Motor neuron (in vitro differentiated cells): ENCODE measurements at regions not wholly inside any gene's neighbourhood (a gene's known extent, or its start where the extent isn't known, plus 50 kb on each side); places are given as distances from the start of the nearest gene placed in this dataset.
"Not testable (repeated sequence)": the region's sequence is repeated elsewhere in the genome, so short reads cannot be mapped to it uniquely, and the experiment has no call there.

ENCODE experiments used
- ATAC-seq, 8 experiments: fragments of 200-7000 bp; cut with Tn5 transposase; replicated peaks in 6 of 8; 2 replicates each; pipeline ENCODE4 v1.8.0; 2021; ENCODE audit warnings: mild to moderate bottlenecking in 8 of 8, moderate library complexity in 8 of 8
- H3K27ac ChIP-seq, 2 donors: fragments of 250-450 bp; sonication (Bioruptor Pico); 2 replicates each; pipeline ENCODE4 v1.9.0; 2021; ENCODE audit warnings: antibody characterized with exemption in 2 of 2, mild to moderate bottlenecking in 2 of 2, moderate library complexity in 1 of 2
- H3K4me1 ChIP-seq, 2 donors: fragments of 250-450 bp; sonication (Bioruptor Pico); replicated peaks in 1 of 2; 2 replicates each; pipeline ENCODE4 v1.6.1; 2021; ENCODE audit warnings: antibody characterized with exemption in 2 of 2, mild to moderate bottlenecking in 2 of 2, moderate library complexity in 1 of 2
- H3K4me3 ChIP-seq, 5 donors: fragments of 250-450 bp; sonication (Bioruptor Pico); 2 replicates each; pipeline ENCODE4 v1.9.0; 2021; ENCODE audit warnings: antibody characterized with exemption in 5 of 5, mild to moderate bottlenecking in 5 of 5, moderate library complexity in 4 of 5
- WGBS, 10 experiments: fragments of 450-650 bp; shearing (Covaris generic); methylation state at CpG; one replicate each; pipeline ENCODE4 v1.0.0; 2022; 5-methylcytosine and 5-hydroxymethylcytosine counted together
- in situ Hi-C, 9 experiments: fragments of 400-800 bp; cut with MboI; loops; one replicate each; pipeline ENCODE4 v1.15.0; 2021; ENCODE audit warnings: low sequenced_read_pairs in 9 of 9, low pct_unique_long_range_greater_than_20kb in 2 of 9; ENCODE audit not compliant: unreplicated experiment in 9 of 9

DNA sequence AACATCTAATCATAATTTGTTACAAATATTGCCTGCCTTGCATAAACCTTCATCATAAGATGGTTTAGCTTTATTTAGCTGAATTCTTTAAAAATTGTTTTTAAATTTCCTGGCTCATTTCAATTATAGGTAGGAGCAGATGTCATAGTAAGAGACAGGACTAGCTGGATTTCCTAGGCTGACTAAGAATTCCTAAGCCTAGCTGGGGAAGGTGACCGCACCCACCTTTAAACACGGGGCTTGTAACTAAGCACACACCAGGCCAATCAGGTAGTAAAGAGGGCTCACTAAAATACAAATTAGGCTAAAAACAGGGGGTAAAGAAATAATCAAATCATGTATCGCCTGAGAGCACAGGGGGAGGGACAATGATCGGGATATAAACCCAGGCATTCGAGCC lies 96.6 kb upstream of the PRDM9 start:
- 36 to 95% (median 71%) methylated on average over 2 to 4 of the region's 5 CpGs; no CpG with 5 or more reads in 5 of the 10 experiments for WGBS, 10 experiments
- in situ Hi-C loops, H3K27ac ChIP-seq, H3K4me1 ChIP-seq, ATAC-seq, H3K4me3 ChIP-seq: not testable (repeated sequence)

DNA sequence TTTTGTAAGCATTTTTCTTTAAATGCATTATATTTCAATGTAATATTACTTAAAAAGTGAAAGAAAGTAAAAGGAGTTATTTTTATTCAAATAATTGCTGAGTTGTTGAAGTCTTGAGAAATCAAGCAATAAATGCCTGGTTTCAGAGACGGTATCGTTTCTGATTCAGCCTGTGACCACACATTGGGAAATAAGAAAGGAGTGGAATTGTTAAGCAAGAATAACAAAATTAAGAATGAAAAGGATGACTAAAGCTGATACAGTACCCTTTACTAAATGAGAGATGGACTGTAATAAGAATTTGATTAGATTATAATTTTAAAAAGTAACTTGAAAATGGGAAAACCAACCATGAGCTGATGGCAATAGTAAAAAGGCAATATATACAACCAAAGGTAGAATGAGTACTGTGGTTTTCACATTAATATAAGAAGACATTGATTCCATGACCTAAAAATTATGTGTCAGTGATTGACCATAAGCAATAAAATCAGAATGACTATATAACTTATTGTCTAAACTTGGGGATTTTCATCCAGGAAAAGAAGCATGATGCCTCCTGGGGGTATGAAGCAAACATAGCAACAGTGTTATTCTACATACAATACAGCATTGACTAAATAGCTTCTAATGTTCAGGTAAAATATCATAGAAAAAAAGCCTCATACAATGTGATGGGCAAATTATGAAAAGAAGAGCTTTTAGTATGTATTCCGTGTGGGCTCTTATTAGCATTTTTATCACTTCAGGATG lies 101.9 kb upstream of the PRDM9 start:
- WGBS, 10 experiments, result 6 to 100% (median 90%) methylated on average over 3 of the region's 3 CpGs
- H3K4me1 ChIP-seq, result no peaks in the 10 kb centered on the region
- ATAC-seq, result no peak

GRCh38 chr5:23402585-23402984 lies 104.8 kb upstream of the PRDM9 start:
- Histone ChIP-seq H3K4me3 (no peak overlapping the region), H3K4me1 (no peaks in the 10 kb centered on the region), H3K27ac (no peak overlapping the region)
- 0 to 100% (median 85%) methylated on average over 2 to 3 of the region's 3 CpGs for WGBS, 10 experiments
- no peak for ATAC-seq
- in situ Hi-C loops, result no loop called here

More for the DNA sequence above, 101.9 kb upstream of the PRDM9 start:
- in situ Hi-C loops, result no loop called here
- Histone ChIP-seq H3K4me3 (no peak overlapping the region), H3K27ac (no peak overlapping the region)

DNA sequence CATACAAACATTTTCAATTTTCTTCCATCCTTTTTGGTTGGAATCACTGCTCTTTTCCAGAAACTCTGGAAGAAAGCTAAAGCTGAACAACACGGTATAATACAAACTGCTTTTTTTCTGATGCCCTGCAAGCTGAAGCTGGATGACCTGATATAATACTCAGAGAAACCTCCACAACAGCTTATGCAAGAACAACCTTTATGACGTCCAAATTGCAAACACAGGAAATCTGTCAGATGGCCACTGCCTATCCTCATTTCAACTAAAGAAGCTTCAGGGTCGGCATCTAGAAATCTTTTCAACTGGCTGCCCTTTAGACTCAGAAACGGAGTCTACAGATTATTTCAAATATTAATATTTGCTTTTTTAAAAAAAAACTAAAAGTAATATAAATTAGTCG lies 106.5 kb upstream of the PRDM9 start:
- WGBS, 10 experiments, result 23 to 97% (median 89%) methylated on average over 2 to 5 of the region's 5 CpGs; no CpG with 5 or more reads in 1 of the 10 experiments
- Histone ChIP-seq H3K4me1 (no peaks in the 10 kb centered on the region), H3K27ac (no peak overlapping the region), H3K4me3 (no peak overlapping the region)
- no peak for ATAC-seq
- in situ Hi-C loops, result no loop called here

DNA sequence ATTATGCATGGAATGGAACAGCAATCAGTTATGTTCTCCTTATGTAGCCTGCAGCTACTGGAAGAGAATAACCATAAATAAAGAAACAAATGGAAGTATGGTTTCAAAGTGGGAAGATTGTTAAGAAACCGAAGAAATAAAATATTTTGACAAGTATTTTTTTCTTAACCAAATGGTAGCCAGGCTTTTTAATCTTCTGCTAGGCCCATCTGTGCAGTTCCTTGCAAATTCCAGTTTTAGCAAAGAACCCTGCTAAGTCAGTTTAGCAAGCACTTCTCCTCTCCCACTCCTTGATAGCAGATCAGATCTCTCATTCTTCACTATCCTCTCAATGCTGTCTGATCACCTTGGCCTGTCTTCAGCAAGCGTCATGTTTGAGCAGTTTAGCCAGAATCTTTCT lies 111.1 kb upstream of the PRDM9 start:
- 0 to 100% (median 83%) methylated on average over 1 to 2 of the region's 2 CpGs for WGBS, 10 experiments
- Histone ChIP-seq H3K27ac (no peak overlapping the region), H3K4me1 (no peaks in the 10 kb centered on the region), H3K4me3 (no peak overlapping the region)
- in situ Hi-C loops, result no loop called here
- no peak for ATAC-seq

DNA sequence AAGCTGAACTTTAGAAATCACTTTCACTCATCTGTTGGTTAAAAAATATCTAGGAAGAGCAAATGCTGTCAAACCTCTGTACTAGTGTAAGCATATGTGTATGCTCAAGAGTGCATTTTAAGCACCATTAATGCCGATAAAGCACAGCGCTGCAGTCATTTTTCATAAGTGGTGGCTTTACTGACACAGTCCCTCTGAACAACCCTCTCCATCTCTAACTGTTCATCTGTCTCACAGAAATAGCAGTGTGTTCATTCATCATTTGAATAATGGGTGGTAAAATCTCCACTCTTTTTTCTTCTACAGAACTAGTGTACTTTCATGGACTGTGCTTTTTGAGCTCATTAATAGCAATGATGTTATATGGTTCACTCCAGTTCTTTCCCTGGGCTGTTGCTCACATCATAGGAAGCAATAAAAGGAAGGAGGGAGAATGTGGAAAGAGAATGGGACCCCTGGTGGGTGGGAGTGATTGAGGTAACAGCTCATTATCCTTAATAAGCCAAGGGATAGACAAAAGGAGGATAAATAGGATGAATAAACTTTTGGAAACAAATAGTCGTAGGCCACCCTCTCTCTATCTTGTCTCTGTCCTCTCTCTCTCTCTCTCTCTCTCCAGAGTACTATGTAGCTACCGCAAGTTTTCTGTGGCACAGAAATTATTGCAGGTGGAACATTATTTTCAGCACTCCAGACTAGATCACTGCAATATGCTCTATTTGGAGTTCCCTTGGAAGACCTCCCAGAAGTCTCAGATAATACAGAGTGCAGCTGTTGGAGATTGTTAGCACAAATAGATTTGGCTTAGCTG lies 117.9 kb upstream of the PRDM9 start:
- Histone ChIP-seq H3K4me1 (peaks cover 0 to 12% of the 10 kb centered on the region in 2 donors), H3K27ac (no peak overlapping the region), H3K4me3 (no peak overlapping the region)
- in situ Hi-C loops, result no loop called here
- ATAC-seq, result peak in 5 of 8 experiments; percentile 60 to 98 (median 85)
- WGBS, 10 experiments, result 8 to 75% (median 43%) methylated on average over 1 to 4 of the region's 4 CpGs; no CpG with 5 or more reads in 2 of the 10 experiments

- ATAC-seq, result no peak
- WGBS, 10 experiments, result 0 to 100% (median 63%) methylated on average over 1 of the region's 1 CpG; no CpG with 5 or more reads in 3 of the 10 experiments
- Histone ChIP-seq H3K4me3 (no peak overlapping the region), H3K27ac (no peak overlapping the region), H3K4me1 (peaks cover 0 to 11% of the 10 kb centered on the region in 2 donors)
- in situ Hi-C loops, result no loop called here
These were observed 122.4 kb upstream of the PRDM9 start for GRCh38 chr5:23385036-23385435.

DNA sequence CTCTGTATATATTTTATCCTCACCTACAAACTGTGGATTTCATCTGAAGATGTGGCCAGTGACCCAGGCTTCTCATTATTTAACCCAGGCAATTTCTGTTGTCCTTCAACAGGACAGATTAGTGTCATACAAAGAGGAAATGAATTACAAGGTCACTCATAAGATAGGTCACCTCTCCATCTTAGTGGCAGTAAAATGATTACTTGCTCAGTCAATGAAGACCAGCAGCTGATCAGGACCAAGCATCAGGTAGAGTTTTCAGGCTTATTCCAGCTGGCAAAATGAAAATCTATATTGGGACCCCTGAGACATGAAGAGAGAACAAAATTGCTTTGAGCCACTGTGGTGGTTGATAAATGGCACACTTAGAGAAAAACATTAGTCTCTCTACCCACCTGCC lies 135.2 kb upstream of the PRDM9 start:
- Histone ChIP-seq H3K4me3 (no peak overlapping the region), H3K27ac (no peak overlapping the region), H3K4me1 (peaks cover 7 to 17% of the 10 kb centered on the region in 2 donors)
- peak in 5 of 8 experiments; percentile 55 to 91 (median 72) for ATAC-seq
- in situ Hi-C loops, result no loop called here

DNA sequence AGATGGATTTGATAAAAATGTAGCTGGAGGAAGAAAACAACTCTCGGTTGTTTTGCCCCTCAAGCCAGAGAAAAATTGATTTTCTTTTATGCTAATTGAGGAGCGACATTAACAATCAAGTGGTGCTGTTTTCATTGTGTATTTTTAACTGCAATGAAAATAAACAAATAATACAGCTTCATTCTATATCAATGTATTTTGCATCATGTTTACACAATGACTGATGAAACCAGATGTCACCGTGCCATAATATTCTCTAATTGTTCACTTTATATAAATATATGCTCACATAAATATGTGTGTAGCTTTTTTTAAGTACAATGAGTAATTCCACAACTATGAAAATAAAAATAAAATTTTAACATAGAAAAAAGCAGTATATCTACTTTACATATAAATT lies 139.0 kb upstream of the PRDM9 start:
- peaks cover 7 to 18% of the 10 kb centered on the region in 2 donors for H3K4me1 ChIP-seq
- no peak overlapping the region for H3K4me3 ChIP-seq
- no peak overlapping the region for H3K27ac ChIP-seq
- ATAC-seq, result no peak
- in situ Hi-C loops, result no loop called here
- WGBS, 10 experiments, result 0 to 86% (median 40%) methylated on average over 1 to 3 of the region's 3 CpGs; no CpG with 5 or more reads in 1 of the 10 experiments

DNA sequence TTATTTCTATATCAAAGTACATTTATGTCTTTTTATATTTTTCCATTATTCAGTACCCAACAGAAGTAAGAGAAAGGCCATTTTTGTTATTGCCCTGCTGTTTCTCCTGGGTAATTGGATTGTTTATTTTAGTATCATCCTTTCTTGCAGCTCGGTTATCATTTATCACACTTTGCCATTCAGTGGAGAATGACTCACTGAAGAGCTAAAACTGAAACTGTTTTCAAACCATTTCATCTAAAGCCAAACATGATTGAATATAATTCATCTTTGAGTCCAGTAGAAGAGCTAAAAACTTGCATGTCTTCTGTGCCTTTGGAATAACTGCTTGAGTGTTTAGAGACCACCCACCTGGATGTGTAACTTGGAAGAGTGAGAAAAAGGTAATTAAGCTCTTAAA lies 139.5 kb upstream of the PRDM9 start:
- ATAC-seq, result peak in 5 of 8 experiments; percentile 58 to 79 (median 70)
- H3K4me1 ChIP-seq, result peaks cover 7 to 18% of the 10 kb centered on the region in 2 donors
- 0 to 78% (median 38%) methylated on average over 1 of the region's 1 CpG; no CpG with 5 or more reads in 4 of the 10 experiments for WGBS, 10 experiments
- H3K27ac ChIP-seq, result no peak overlapping the region
- in situ Hi-C loops, result no loop called here
- H3K4me3 ChIP-seq, result no peak overlapping the region

DNA sequence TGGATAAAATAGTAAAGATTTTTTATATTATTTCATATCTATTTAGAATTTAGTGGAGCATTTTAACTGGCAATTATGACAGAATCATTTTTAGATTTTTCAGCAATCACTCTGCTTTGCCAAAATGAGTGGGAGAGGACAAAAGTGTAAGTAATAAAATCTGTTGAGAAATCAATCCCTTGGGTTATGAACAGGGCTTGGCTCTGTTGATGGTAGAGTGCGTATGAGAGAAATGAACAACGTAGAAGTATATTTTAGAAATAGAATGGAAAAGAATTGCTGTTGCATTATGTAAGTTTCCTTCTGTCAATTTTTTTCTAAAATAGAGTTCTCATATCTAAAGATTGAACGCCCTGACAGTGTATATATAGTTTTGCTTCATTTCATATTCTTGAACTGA lies 154.1 kb upstream of the PRDM9 start:
- in situ Hi-C loops, result no loop called here
- no peak for ATAC-seq
- Histone ChIP-seq H3K4me3 (no peak overlapping the region), H3K27ac (no peak overlapping the region), H3K4me1 (no peaks in the 10 kb centered on the region)
- WGBS, 10 experiments, result 0 to 100% (median 88%) methylated on average over 1 to 3 of the region's 3 CpGs; no CpG with 5 or more reads in 1 of the 10 experiments

- no peaks in the 10 kb centered on the region for H3K4me1 ChIP-seq
- in situ Hi-C loops, result no loop called here
- H3K27ac ChIP-seq, result no peak overlapping the region
- H3K4me3 ChIP-seq, result no peak overlapping the region
- WGBS, 10 experiments, result 0 to 89% (median 52%) methylated on average over 3 to 8 of the region's 8 CpGs
- ATAC-seq, result peak in 1 of 8 experiments; percentile 40
These were observed 155.0 kb upstream of the PRDM9 start for GRCh38 chr5:23352446-23352845.

DNA sequence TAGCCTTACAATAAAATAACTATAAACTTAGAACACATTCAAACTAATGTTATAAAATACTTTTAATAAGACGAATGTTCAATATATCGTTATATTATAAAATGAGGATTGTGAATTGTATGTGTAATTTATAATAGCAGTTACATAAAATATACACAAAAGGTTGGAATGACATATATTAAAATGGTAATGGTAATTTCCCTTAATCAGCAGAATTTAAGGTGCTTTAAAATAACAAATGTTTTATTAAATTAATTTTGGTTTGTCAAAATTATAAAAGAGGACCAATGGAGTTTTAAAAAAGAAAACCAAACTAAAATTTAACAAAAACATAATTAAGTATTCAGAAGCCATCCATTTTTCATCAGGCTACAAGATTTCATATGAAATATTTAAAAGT lies 164.3 kb upstream of the PRDM9 start:
- ATAC-seq, result no peak
- in situ Hi-C loops, result no loop called here
- WGBS, 10 experiments, result 11 to 100% (median 78%) methylated on average over 2 of the region's 2 CpGs
- Histone ChIP-seq H3K27ac (no peak overlapping the region), H3K4me1 (no peaks in the 10 kb centered on the region), H3K4me3 (no peak overlapping the region)
